22Rv1 (cell line): ENCODE measurements at regions not wholly inside any gene's neighbourhood (a gene's known extent, or its start where the extent isn't known, plus 50 kb on each side); places are given as distances from the start of the nearest gene placed in this dataset.

Experiments used
- ZFX ChIP-seq: fragments of 450-650 bp; IDR thresholded peaks from 2 replicates; pipeline ENCODE4 v1.6.1; 2017; ENCODE audit warnings: antibody characterized with exemption, borderline replicate concordance
- TF ChIP-seq, protein P1 (sequence below): fragments of 450-650 bp; IDR thresholded peaks from 2 replicates; pipeline ENCODE4 v1.5.1; 2017; ENCODE audit warnings: mild to moderate bottlenecking

DNA sequence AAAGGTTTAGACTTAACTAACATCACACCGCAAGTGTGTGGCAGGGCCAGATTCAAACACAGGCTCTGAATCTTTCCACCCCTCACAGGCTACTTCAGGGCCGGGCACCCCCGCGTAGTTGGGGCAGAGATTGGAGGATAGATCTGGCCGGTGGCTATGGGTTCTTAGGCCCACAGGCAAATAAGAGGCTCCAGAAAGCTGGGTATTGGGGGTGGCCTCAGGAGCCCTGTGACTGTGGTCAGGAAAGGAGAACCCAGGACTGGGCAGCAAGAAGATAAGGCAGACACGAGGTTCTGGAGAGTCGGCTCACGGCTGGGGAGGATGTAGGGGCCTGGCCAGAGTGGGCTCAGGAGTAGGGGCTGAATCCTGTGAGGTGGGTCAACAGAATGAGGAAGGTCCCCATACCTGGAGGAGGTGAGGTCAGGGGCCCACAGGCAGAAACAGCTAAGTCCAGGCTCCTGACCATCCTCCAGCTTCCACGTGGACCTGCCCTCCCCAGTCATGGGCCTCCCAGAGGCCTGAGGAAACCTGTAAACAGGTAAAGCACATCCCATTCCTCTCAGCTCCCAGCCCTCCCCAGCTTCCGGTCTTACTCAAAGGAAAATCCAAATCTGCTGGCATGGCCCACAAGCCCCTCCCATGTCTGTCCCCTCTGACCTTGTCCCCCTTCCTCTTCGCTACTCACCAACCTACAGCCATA, 306.2 kb downstream of the MATN1 start:
- TF ChIP-seq, protein P1, sequence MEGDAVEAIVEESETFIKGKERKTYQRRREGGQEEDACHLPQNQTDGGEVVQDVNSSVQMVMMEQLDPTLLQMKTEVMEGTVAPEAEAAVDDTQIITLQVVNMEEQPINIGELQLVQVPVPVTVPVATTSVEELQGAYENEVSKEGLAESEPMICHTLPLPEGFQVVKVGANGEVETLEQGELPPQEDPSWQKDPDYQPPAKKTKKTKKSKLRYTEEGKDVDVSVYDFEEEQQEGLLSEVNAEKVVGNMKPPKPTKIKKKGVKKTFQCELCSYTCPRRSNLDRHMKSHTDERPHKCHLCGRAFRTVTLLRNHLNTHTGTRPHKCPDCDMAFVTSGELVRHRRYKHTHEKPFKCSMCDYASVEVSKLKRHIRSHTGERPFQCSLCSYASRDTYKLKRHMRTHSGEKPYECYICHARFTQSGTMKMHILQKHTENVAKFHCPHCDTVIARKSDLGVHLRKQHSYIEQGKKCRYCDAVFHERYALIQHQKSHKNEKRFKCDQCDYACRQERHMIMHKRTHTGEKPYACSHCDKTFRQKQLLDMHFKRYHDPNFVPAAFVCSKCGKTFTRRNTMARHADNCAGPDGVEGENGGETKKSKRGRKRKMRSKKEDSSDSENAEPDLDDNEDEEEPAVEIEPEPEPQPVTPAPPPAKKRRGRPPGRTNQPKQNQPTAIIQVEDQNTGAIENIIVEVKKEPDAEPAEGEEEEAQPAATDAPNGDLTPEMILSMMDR, result no peak
- TF ChIP-seq ZFX, result no peak
